ENCODE measurements at regions not wholly inside any gene's neighbourhood (a gene's known extent, or its start where the extent isn't known, plus 50 kb on each side); places are given as distances from the start of the nearest gene placed in this dataset.

DNA sequence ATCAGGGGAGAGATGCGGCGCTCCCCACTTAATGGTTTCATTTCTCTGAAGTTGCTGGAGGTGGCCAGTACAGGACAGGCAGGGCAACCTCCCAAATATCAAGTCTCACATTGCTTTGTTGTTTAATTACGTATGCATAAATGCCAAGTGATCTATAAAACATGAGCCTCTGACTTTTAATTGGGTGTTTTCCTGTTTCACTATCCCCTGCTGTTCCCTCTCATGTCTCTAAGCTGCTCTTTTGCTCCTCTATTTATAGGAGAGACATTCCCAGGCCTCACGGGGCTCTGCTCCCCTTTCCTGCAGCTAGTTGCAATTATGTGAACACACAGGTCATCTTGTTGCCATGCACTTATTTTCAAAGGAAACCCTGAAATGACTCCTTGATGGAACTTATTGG, 1173.5 kb upstream of the GOT2 start:
- TF ChIP-seq EP300 (IDR thresholded peaks at IDR 0.05) = no peak
- TF ChIP-seq, protein P1, sequence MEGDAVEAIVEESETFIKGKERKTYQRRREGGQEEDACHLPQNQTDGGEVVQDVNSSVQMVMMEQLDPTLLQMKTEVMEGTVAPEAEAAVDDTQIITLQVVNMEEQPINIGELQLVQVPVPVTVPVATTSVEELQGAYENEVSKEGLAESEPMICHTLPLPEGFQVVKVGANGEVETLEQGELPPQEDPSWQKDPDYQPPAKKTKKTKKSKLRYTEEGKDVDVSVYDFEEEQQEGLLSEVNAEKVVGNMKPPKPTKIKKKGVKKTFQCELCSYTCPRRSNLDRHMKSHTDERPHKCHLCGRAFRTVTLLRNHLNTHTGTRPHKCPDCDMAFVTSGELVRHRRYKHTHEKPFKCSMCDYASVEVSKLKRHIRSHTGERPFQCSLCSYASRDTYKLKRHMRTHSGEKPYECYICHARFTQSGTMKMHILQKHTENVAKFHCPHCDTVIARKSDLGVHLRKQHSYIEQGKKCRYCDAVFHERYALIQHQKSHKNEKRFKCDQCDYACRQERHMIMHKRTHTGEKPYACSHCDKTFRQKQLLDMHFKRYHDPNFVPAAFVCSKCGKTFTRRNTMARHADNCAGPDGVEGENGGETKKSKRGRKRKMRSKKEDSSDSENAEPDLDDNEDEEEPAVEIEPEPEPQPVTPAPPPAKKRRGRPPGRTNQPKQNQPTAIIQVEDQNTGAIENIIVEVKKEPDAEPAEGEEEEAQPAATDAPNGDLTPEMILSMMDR (IDR thresholded peaks at IDR 0.05) = no peak
- TF ChIP-seq POLR2A (IDR thresholded peaks at IDR 0.05) = no peak
- no peak for TF ChIP-seq POLR2AphosphoS5 (IDR thresholded peaks at IDR 0.05)

Measured in stomach (tissue), 4 donors.